Natural killer cell (primary cell): ENCODE measurements at regions not wholly inside any gene's neighbourhood (a gene's known extent, or its start where the extent isn't known, plus 50 kb on each side); places are given as distances from the start of the nearest gene placed in this dataset.

Source experiments
- ATAC-seq, 3 donors: fragments of 150-1000 bp in 2 of 3; fragments of 200-7000 bp in 1 of 3; cut with Tn5 transposase; 1 replicate in 1 of 3; 2 replicates in 2 of 3; pipeline ENCODE4 v1.10.0; 2021; ENCODE audit warnings: mild to moderate bottlenecking in 2 of 3, moderate library complexity in 2 of 3
- DNase-seq, 2 donors: peaks; one replicate each; pipeline versions ENCODE4 v3.0.0 to v3.0.0-alpha.2; 2013 to 2021; ENCODE audit warnings: mixed read lengths in 1 of 2
- H3K27ac ChIP-seq: one replicate; pipeline ENCODE4 v1.5.1; 2013; ENCODE audit warnings: mild to moderate bottlenecking, low read length
- H3K27me3 ChIP-seq: one replicate; pipeline ENCODE4 v1.6.1; 2013; ENCODE audit warnings: low read length; ENCODE audit not compliant: control insufficient read depth, insufficient read depth
- H3K36me3 ChIP-seq: one replicate; pipeline ENCODE4 v1.6.1; 2013; ENCODE audit warnings: low read length; ENCODE audit not compliant: control insufficient read depth, insufficient read depth
- H3K4me1 ChIP-seq: one replicate; pipeline ENCODE4 v1.6.1; 2013; ENCODE audit warnings: low read length; ENCODE audit not compliant: control insufficient read depth, insufficient read depth
- H3K4me3 ChIP-seq: one replicate; pipeline ENCODE4 v1.5.1; 2013; ENCODE audit warnings: low read length
- H3K9me3 ChIP-seq: one replicate; pipeline ENCODE4 v1.6.1; 2013; ENCODE audit warnings: low read length; ENCODE audit not compliant: control insufficient read depth, insufficient read depth
- H3K27ac Mint-ChIP-seq, 2 donors: one replicate each; pipeline ENCODE4 v1.8.0; 2022; ENCODE audit warnings: mild to moderate bottlenecking in 2 of 2, mixed read lengths in 2 of 2, moderate library complexity in 1 of 2
- H3K27me3 Mint-ChIP-seq, 2 donors: one replicate each; pipeline ENCODE4 v1.8.0; 2022; ENCODE audit warnings: low read depth in 2 of 2, mixed read lengths in 2 of 2
- H3K36me3 Mint-ChIP-seq: one replicate; pipeline ENCODE4 v1.8.0; 2022; ENCODE audit warnings: mixed read lengths
- H3K4me1 Mint-ChIP-seq, 2 donors: one replicate each; pipeline ENCODE4 v1.8.0; 2022; ENCODE audit warnings: mixed read lengths in 2 of 2
- H3K4me3 Mint-ChIP-seq: one replicate; pipeline ENCODE4 v1.8.0; 2022; ENCODE audit warnings: mild to moderate bottlenecking, moderate library complexity, mixed read lengths
- H3K9me3 Mint-ChIP-seq, 2 donors: one replicate each; pipeline ENCODE4 v1.8.0; 2022; ENCODE audit warnings: mixed read lengths in 2 of 2
- WGBS: methylation state at CpG from one replicate; pipeline ENCODE4 v1.1.7; 2013; ENCODE audit warnings: missing lambda C conversion rate; ENCODE audit not compliant: insufficient coverage; 5-methylcytosine and 5-hydroxymethylcytosine counted together
- intact Hi-C: fragments of 100-400 bp; cut with micrococcal nuclease; formaldehyde crosslinking; loops from one replicate; pipeline ENCODE4 v1.14.2; 2022
- TF ChIP-seq, protein P1 (sequence below): fragments of 200-600 bp; IDR thresholded peaks from one replicate; pipeline ENCODE4 v1.8.0; 2022; ENCODE audit warnings: antibody characterized with exemption

DNA sequence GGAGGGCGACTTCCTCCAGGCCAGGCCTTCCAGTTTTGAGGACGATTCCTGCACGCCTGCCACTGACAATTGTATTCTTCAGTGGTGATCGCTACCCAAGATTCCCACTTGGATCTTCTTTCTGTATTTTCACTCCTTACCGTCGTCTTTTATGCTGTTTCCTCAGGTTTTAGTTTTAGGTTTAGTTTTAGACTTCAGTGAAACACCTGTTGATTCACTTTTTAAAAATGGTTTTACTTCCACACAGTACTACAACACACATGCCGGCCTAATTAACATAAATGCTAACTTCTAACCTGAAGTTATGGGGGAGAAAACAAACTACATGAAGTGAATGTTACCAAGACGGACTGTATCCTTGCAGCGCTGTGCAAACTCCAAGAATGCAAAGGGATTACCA is 530.6 kb upstream of the MGMT start:
- Mint-ChIP-seq H3K4me3 (no peak overlapping the region), H3K36me3 (no peaks in the 10 kb centered on the region), H3K27me3 (peaks cover 0 to 36% of the 10 kb centered on the region in 2 donors), H3K4me1 (no peaks in the 10 kb centered on the region), H3K9me3 (no peaks in the 10 kb centered on the region), H3K27ac (no peak overlapping the region)
- H3K4me1 ChIP-seq, result no peaks in the 10 kb centered on the region
- TF ChIP-seq, protein P1, sequence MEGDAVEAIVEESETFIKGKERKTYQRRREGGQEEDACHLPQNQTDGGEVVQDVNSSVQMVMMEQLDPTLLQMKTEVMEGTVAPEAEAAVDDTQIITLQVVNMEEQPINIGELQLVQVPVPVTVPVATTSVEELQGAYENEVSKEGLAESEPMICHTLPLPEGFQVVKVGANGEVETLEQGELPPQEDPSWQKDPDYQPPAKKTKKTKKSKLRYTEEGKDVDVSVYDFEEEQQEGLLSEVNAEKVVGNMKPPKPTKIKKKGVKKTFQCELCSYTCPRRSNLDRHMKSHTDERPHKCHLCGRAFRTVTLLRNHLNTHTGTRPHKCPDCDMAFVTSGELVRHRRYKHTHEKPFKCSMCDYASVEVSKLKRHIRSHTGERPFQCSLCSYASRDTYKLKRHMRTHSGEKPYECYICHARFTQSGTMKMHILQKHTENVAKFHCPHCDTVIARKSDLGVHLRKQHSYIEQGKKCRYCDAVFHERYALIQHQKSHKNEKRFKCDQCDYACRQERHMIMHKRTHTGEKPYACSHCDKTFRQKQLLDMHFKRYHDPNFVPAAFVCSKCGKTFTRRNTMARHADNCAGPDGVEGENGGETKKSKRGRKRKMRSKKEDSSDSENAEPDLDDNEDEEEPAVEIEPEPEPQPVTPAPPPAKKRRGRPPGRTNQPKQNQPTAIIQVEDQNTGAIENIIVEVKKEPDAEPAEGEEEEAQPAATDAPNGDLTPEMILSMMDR, result no peak
- no peaks in the 10 kb centered on the region for H3K36me3 ChIP-seq
- DNase-seq, result no peak
- no peaks in the 10 kb centered on the region for H3K9me3 ChIP-seq
- 89% methylated on average over 9 of the region's 9 CpGs for WGBS
- no peak overlapping the region for H3K27ac ChIP-seq
- intact Hi-C loops, result no loop called here
- no peaks in the 10 kb centered on the region for H3K27me3 ChIP-seq
- ATAC-seq, result no peak
- no peak overlapping the region for H3K4me3 ChIP-seq

DNA sequence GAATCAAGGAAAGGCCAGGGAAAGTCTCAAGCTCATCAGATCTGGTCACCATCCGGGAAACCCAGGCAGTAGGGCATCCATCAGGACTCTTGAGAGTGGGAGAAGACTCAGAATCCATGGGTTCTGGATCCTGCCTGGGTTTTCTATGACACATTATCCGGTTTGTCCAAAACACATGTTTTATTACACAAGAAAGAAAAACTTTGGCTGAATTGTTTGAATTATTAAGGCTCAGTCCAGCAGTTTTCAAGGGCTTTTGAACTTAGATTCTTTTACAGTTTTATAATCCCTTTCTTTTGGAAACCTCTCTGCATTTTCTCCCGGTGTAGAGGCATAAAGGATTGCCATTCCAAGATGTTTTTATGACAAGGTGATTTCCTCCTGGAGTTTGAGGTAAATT is 528.5 kb upstream of the MGMT start:
- TF ChIP-seq, protein P1, result no peak
- H3K36me3 ChIP-seq, result no peaks in the 10 kb centered on the region
- Mint-ChIP-seq H3K4me3 (no peak overlapping the region), H3K4me1 (no peaks in the 10 kb centered on the region), H3K27ac (no peak overlapping the region), H3K9me3 (no peaks in the 10 kb centered on the region), H3K27me3 (peaks cover 0 to 36% of the 10 kb centered on the region in 2 donors), H3K36me3 (no peaks in the 10 kb centered on the region)
- intact Hi-C loops, result no loop called here
- ATAC-seq (no peak), DNase-seq (no peak)
- no peaks in the 10 kb centered on the region for H3K4me1 ChIP-seq
- 67% methylated on average over 2 of the region's 3 CpGs for WGBS
- no peak overlapping the region for H3K4me3 ChIP-seq
- no peak overlapping the region for H3K27ac ChIP-seq
- H3K27me3 ChIP-seq, result no peaks in the 10 kb centered on the region
- H3K9me3 ChIP-seq, result no peaks in the 10 kb centered on the region

- no peaks in the 10 kb centered on the region for H3K4me1 ChIP-seq
- no peaks in the 10 kb centered on the region for H3K27me3 ChIP-seq
- no peak for ATAC-seq
- no peak overlapping the region for H3K4me3 ChIP-seq
- no peak overlapping the region for H3K27ac ChIP-seq
- Mint-ChIP-seq H3K9me3 (peaks cover 0 to 4% of the 10 kb centered on the region in 2 donors), H3K4me1 (no peaks in the 10 kb centered on the region), H3K4me3 (no peak overlapping the region), H3K27me3 (peaks cover 0 to 22% of the 10 kb centered on the region in 2 donors), H3K36me3 (no peaks in the 10 kb centered on the region), H3K27ac (no peak overlapping the region)
- WGBS, result 90% methylated on average over 4 of the region's 5 CpGs
- TF ChIP-seq, protein P1, result no peak
- intact Hi-C loops, result no loop called here
- no peaks in the 10 kb centered on the region for H3K9me3 ChIP-seq
- H3K36me3 ChIP-seq, result no peaks in the 10 kb centered on the region
- DNase-seq, result no peak
Observed at GRCh38 chr10:128940081-128940480, 527.0 kb upstream of the MGMT start.

DNA sequence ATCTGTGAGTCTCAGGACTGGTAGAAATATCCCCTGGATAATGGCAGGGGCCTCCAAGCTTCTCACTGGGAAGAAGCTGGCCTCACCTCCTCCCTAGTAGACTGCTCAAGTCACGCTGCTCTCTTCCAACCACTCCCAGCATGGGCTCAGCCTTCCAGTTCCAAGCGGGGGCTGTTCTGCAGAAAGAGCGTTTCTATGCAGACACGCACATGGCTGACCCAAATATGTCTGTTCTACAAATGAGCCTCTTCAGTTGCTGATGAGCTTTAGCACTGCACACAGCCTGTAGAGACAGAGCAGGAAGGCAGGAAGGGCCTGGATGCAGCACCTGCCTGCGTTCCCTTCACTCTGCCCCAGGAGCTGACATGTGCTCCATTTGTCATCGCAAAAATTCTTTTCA is 523.9 kb upstream of the MGMT start:
- ATAC-seq, result no peak
- Mint-ChIP-seq H3K27ac (no peak overlapping the region), H3K4me3 (no peak overlapping the region), H3K27me3 (peaks cover 0 to 6% of the 10 kb centered on the region in 2 donors), H3K9me3 (peaks cover 2 to 4% of the 10 kb centered on the region in 2 donors), H3K36me3 (no peaks in the 10 kb centered on the region), H3K4me1 (no peaks in the 10 kb centered on the region)
- Histone ChIP-seq H3K4me3 (no peak overlapping the region), H3K9me3 (no peaks in the 10 kb centered on the region), H3K4me1 (no peaks in the 10 kb centered on the region), H3K27me3 (no peaks in the 10 kb centered on the region), H3K27ac (no peak overlapping the region), H3K36me3 (no peaks in the 10 kb centered on the region)
- TF ChIP-seq, protein P1, result no peak
- 86% methylated on average over 6 of the region's 6 CpGs for WGBS
- intact Hi-C loops, result no loop called here
- DNase-seq, result no peak
